Sigmoid colon (tissue), 6 donors: ENCODE measurements at regions not wholly inside any gene's neighbourhood (a gene's known extent, or its start where the extent isn't known, plus 50 kb on each side); places are given as distances from the start of the nearest gene placed in this dataset.

Source experiments
- DNase-seq: peaks from one replicate; pipeline ENCODE4 v3.0.0-alpha.2; 2019
- H3K27ac ChIP-seq, 4 donors: fragments of 200-600 bp; sonication (generic); one replicate each; pipeline ENCODE4 v1.5.1; 2016 to 2019; ENCODE audit warnings: mild to moderate bottlenecking in 1 of 4
- H3K27me3 ChIP-seq, 3 donors: fragments of 200-600 bp; sonication (generic); one replicate each; pipeline ENCODE4 v1.5.1; 2019; ENCODE audit warnings: mild to moderate bottlenecking in 1 of 3
- H3K36me3 ChIP-seq, 4 donors: fragments of 200-600 bp; sonication (generic); one replicate each; pipeline ENCODE4 v1.5.1; 2016 to 2019
- H3K4me1 ChIP-seq, 4 donors: fragments of 200-600 bp; sonication (generic); one replicate each; pipeline ENCODE4 v1.5.1; 2017 to 2019
- H3K4me3 ChIP-seq, 4 donors: fragments of 200-600 bp; sonication (generic); one replicate each; pipeline ENCODE4 v1.5.1; 2017 to 2019; ENCODE audit warnings: mild to moderate bottlenecking in 2 of 4, moderate library complexity in 1 of 4
- H3K9me3 ChIP-seq, 4 donors: fragments of 200-600 bp in 3 of 4; sonication (generic) in 3 of 4; one replicate each; pipeline versions ENCODE4 v1.5.1 to v1.6.1; 2013 to 2019
- EP300 ChIP-seq, 4 donors: sonication (generic); formaldehyde crosslinking; IDR thresholded peaks; one replicate each; pipeline ENCODE4 v1.6.1; 2017; ENCODE audit warnings: antibody characterized with exemption in 4 of 4
- POLR2A ChIP-seq, 2 donors: fragments of 450-650 bp; IDR thresholded peaks; one replicate each; pipeline ENCODE4 v1.6.1; 2016; ENCODE audit warnings: antibody characterized with exemption in 2 of 2, mild to moderate bottlenecking in 2 of 2, moderate library complexity in 2 of 2
- POLR2AphosphoS5 ChIP-seq, 4 donors: sonication (generic); formaldehyde crosslinking; IDR thresholded peaks; one replicate each; pipeline ENCODE4 v1.6.1; 2017; ENCODE audit warnings: antibody characterized with exemption in 4 of 4
- WGBS, 2 donors: extraction: QIAGEN DNeasy Blood & Tissue Kit; methylation state at CpG; one replicate each; pipeline ENCODE4 v1.1.7; 2013; 5-methylcytosine and 5-hydroxymethylcytosine counted together
- intact Hi-C: fragments of 100-400 bp; cut with DNase I; formaldehyde crosslinking; loops from one replicate; pipeline ENCODE4 v1.15.1; 2023
- TF ChIP-seq, protein P1 (sequence below), 4 experiments: fragments of 450-650 bp in 3 of 4; fragments of 200-600 bp in 1 of 4; IDR thresholded peaks; one replicate each; pipeline ENCODE4 v1.5.1; 2016 to 2019; ENCODE audit warnings: antibody characterized with exemption in 4 of 4, mild to moderate bottlenecking in 3 of 4, moderate library complexity in 2 of 4
- donor health status: healthy with polysubstance abuse.
- donor health status: healthy.

DNA sequence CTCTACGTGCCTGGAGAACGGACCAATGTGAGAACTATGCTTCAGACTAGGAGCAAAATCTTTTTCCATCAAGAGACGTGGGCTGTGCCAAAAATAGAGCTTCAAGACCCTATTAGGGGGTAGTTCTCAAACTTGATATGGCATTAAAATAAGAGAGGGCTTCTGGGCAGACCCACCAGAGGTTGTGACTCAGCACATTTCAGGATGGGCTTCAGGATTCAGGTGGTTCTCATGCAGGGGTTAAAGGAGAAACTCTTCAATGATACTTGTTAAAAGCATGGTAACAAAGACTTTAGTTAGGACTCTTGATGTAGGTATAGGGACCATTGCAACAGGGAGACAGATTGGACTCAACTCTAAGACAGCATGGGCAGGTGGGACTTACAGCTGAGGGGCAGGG lies 195.5 kb downstream of the RGS3 start:
- DNase-seq = peak; percentile 18
- Histone ChIP-seq H3K27ac (no peak overlapping the region), H3K9me3 (no peaks in the 10 kb centered on the region), H3K36me3 (no peaks in the 10 kb centered on the region), H3K4me1 (peaks cover 0 to 17% (median 11%) of the 10 kb centered on the region in 4 donors), H3K27me3 (peaks cover 0 to 7% (median 0%) of the 10 kb centered on the region in 3 donors), H3K4me3 (no peak overlapping the region)
- TF ChIP-seq POLR2A (IDR thresholded peaks at IDR 0.05) = no peak
- TF ChIP-seq EP300 (IDR thresholded peaks at IDR 0.05) = no peak
- TF ChIP-seq, protein P1, sequence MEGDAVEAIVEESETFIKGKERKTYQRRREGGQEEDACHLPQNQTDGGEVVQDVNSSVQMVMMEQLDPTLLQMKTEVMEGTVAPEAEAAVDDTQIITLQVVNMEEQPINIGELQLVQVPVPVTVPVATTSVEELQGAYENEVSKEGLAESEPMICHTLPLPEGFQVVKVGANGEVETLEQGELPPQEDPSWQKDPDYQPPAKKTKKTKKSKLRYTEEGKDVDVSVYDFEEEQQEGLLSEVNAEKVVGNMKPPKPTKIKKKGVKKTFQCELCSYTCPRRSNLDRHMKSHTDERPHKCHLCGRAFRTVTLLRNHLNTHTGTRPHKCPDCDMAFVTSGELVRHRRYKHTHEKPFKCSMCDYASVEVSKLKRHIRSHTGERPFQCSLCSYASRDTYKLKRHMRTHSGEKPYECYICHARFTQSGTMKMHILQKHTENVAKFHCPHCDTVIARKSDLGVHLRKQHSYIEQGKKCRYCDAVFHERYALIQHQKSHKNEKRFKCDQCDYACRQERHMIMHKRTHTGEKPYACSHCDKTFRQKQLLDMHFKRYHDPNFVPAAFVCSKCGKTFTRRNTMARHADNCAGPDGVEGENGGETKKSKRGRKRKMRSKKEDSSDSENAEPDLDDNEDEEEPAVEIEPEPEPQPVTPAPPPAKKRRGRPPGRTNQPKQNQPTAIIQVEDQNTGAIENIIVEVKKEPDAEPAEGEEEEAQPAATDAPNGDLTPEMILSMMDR (IDR thresholded peaks at IDR 0.05) = no peak
- TF ChIP-seq POLR2AphosphoS5 (IDR thresholded peaks at IDR 0.05) = no peak
- intact Hi-C loops = loop anchor here (2.0 to 5.0 kb wide), 2 partner anchors 257 to 384 kb away; partner anchors contain the start of genes ALAD, CDC26 and PRPF4
- WGBS, 2 donors = 61 to 64% methylated on average over 3 of the region's 3 CpGs

DNA sequence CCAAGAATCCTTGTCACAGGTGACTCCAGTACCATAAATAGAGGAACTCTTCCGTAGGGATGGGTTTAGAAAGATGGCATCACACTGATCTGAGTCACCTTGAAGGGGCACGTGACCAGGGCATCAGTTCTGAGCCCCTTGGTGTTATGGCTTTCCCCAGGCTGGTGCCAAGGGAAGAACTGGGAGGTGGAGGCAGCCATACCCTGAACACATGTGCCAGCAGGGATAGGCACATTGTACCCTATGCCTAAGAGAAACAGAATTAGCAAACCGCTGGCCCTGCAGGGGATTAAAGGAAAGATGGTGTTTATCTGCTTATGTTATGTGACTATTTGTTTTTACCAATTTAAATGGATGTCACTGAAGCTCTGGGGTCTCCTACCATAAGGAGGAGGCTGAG lies 196.2 kb downstream of the RGS3 start:
- Histone ChIP-seq H3K36me3 (no peaks in the 10 kb centered on the region), H3K9me3 (no peaks in the 10 kb centered on the region), H3K4me3 (no peak overlapping the region), H3K4me1 (peaks cover 0 to 10% (median 6%) of the 10 kb centered on the region in 4 donors), H3K27ac (no peak overlapping the region), H3K27me3 (peaks cover 0 to 7% (median 0%) of the 10 kb centered on the region in 3 donors)
- 64 to 84% methylated on average over 3 of the region's 3 CpGs for WGBS, 2 donors
- DNase-seq = no peak
- intact Hi-C loops = loop anchor here (2.0 to 5.0 kb wide), 2 partner anchors 257 to 385 kb away; partner anchors contain the start of genes ALAD, CDC26 and PRPF4
- TF ChIP-seq POLR2A (IDR thresholded peaks at IDR 0.05) (no peak), EP300 (IDR thresholded peaks at IDR 0.05) (no peak), POLR2AphosphoS5 (IDR thresholded peaks at IDR 0.05) (no peak)
- TF ChIP-seq, protein P1 (IDR thresholded peaks at IDR 0.05) = no peak

DNA sequence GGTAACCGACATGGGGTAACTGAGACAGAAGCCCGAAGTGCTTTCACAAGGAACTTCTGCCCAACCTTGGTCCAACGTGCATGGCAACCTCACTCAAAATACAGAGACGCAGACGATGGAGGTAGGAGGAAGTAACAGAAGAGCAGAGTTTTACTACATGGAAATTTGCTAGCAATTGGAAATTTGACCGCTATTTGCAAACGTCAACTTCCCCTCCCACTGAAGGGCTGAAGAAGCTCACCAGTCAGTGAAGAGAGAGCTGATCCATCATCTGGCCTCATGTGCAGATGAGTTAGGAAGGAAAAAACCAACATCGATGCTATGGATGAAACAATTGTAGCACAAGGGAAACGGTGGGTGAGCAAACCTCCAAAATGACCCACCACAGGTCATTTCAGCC lies 196.7 kb downstream of the RGS3 start:
- Histone ChIP-seq H3K27ac (no peak overlapping the region), H3K4me3 (no peak overlapping the region), H3K9me3 (no peaks in the 10 kb centered on the region), H3K36me3 (no peaks in the 10 kb centered on the region), H3K27me3 (peaks cover 0 to 7% (median 0%) of the 10 kb centered on the region in 3 donors), H3K4me1 (peaks cover 0 to 6% (median 2%) of the 10 kb centered on the region in 4 donors)
- 44 to 64% methylated on average over 9 of the region's 9 CpGs for WGBS, 2 donors
- DNase-seq = no peak
- TF ChIP-seq, protein P1 (IDR thresholded peaks at IDR 0.05) = no peak
- TF ChIP-seq POLR2A (IDR thresholded peaks at IDR 0.05) = no peak
- intact Hi-C loops = no loop called here

DNA sequence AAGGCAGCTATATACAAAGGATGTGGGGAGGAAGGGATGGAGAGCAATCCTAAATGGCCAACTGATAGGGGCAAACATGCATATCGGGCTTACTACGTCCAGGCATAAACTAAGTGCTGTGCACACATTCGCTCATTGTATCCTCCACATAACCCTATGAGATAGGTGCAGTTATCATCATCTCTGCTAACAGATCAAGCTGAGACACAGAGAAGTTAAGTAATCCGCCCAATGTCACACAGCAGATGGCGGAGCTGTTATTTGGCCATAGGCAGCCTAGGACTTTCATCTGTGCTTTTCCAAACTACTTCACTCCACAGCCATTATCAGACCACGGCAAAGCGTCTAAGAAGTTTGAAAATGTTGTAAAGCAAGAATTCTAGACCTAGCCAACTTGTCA lies 197.5 kb downstream of the RGS3 start:
- Histone ChIP-seq H3K27ac (no peak overlapping the region), H3K27me3 (peaks cover 0 to 7% (median 0%) of the 10 kb centered on the region in 3 donors), H3K36me3 (no peaks in the 10 kb centered on the region), H3K4me1 (peaks cover 0 to 4% (median 0%) of the 10 kb centered on the region in 4 donors), H3K4me3 (no peak overlapping the region), H3K9me3 (no peaks in the 10 kb centered on the region)
- WGBS, 2 donors = 88 to 91% methylated on average over 7 of the region's 7 CpGs
- TF ChIP-seq POLR2AphosphoS5 (IDR thresholded peaks at IDR 0.05) (no peak), EP300 (IDR thresholded peaks at IDR 0.05) (no peak), POLR2A (IDR thresholded peaks at IDR 0.05) (no peak)
- TF ChIP-seq, protein P1 (IDR thresholded peaks at IDR 0.05) = no peak
- DNase-seq = peak; percentile 5
- intact Hi-C loops = no loop called here
